ENCODE measurements at regions not wholly inside any gene's neighbourhood (a gene's known extent, or its start where the extent isn't known, plus 50 kb on each side); places are given as distances from the start of the nearest gene placed in this dataset.

DNA sequence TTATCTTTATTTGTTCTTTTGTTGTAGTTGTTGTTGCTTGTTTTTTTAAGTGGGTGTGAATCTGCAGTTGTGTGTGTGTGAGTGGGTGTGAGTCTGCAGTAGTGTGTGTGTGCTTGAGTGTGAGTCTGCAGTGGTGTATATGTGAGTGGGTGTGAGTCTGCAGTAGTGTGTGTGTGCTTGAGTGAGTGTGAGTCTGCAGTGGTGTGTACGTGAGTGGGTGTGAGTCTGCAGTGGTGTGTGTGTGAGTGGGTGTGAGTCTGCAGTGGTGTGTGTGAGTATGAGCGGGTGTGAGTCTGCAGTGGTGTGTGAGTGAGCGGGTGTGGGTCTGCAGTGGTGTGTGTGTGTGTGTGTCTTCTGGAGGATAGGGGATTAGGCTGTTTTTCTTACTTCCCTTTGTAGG, 1186.8 kb upstream of the SEL1L start:
- no peak for TF ChIP-seq POLR2AphosphoS5 (IDR thresholded peaks at IDR 0.05; ENCODE audit: insufficient read depth in 1 of 2, low read depth in 1 of 2)
- TF ChIP-seq, protein P1, sequence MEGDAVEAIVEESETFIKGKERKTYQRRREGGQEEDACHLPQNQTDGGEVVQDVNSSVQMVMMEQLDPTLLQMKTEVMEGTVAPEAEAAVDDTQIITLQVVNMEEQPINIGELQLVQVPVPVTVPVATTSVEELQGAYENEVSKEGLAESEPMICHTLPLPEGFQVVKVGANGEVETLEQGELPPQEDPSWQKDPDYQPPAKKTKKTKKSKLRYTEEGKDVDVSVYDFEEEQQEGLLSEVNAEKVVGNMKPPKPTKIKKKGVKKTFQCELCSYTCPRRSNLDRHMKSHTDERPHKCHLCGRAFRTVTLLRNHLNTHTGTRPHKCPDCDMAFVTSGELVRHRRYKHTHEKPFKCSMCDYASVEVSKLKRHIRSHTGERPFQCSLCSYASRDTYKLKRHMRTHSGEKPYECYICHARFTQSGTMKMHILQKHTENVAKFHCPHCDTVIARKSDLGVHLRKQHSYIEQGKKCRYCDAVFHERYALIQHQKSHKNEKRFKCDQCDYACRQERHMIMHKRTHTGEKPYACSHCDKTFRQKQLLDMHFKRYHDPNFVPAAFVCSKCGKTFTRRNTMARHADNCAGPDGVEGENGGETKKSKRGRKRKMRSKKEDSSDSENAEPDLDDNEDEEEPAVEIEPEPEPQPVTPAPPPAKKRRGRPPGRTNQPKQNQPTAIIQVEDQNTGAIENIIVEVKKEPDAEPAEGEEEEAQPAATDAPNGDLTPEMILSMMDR (IDR thresholded peaks at IDR 0.05), result no peak

Measured in vagina (tissue), 2 donors.